GM12878 (cell line): ENCODE measurements at regions not wholly inside any gene's neighbourhood (a gene's known extent, or its start where the extent isn't known, plus 50 kb on each side); places are given as distances from the start of the nearest gene placed in this dataset.

ENCODE experiments used
- CBFB ChIP-seq: IDR thresholded peaks from 2 replicates; pipeline ENCODE4 v1.6.1; 2016; ENCODE audit warnings: antibody characterized with exemption, low read depth
- EGR1 ChIP-seq, 2 experiments: IDR thresholded peaks; 1 replicate in 1 of 2; 2 replicates in 1 of 2; pipeline ENCODE4 v1.6.1; 2011 to 2012; ENCODE audit warnings: low read depth in 2 of 2, low read length in 2 of 2, borderline replicate concordance in 1 of 2, mild to moderate bottlenecking in 1 of 2, moderate library complexity in 1 of 2
- FOS ChIP-seq: IDR thresholded peaks from 3 replicates; pipeline ENCODE4 v1.6.1; 2011; ENCODE audit warnings: borderline replicate concordance; ENCODE audit not compliant: insufficient read length; ENCODE audit errors: extremely low read depth
- MXI1 ChIP-seq: fragments of 150-350 bp; IDR thresholded peaks from 2 replicates; pipeline ENCODE4 v1.6.1; 2011; ENCODE audit warnings: low read depth, mild to moderate bottlenecking, inconsistent platforms, low read length, improper control_type of control experiment
- NFXL1 ChIP-seq: fragments of 450-650 bp; IDR thresholded peaks from 2 replicates; pipeline ENCODE4 v1.6.1; 2017; ENCODE audit warnings: antibody characterized with exemption, mild to moderate bottlenecking, borderline replicate concordance
- SKIL ChIP-seq: fragments of 450-650 bp; IDR thresholded peaks from 2 replicates; pipeline ENCODE4 v1.6.1; 2017; ENCODE audit warnings: mild to moderate bottlenecking, low read depth, inconsistent platforms; ENCODE audit not compliant: poor library complexity, severe bottlenecking
- SMAD1 ChIP-seq: fragments of 450-650 bp; IDR thresholded peaks from 2 replicates; pipeline ENCODE4 v1.6.1; 2018; ENCODE audit warnings: mild to moderate bottlenecking, low read depth; ENCODE audit not compliant: partially characterized antibody
- USF1 ChIP-seq: IDR thresholded peaks from 2 replicates; pipeline ENCODE4 v1.6.1; 2011; ENCODE audit warnings: borderline replicate concordance, low read depth, mild to moderate bottlenecking, moderate library complexity, mixed read lengths, low read length; ENCODE audit not compliant: insufficient read depth; ENCODE audit errors: extremely low read length
- ZBTB33 ChIP-seq: fragments of 450-650 bp; IDR thresholded peaks from 2 replicates; pipeline ENCODE4 v1.6.1; 2017; ENCODE audit warnings: mild to moderate bottlenecking

GRCh38 chr10:3853547-3854303, 68.7 kb upstream of the KLF6 start (continued):
- TF ChIP-seq MXI1: no peak
- TF ChIP-seq FOS: no peak
- TF ChIP-seq USF1: no peak
- no peak for TF ChIP-seq SKIL
- no peak for TF ChIP-seq NFXL1
- no peak for TF ChIP-seq EGR1 (IDR thresholded peaks at IDR 0.05; ENCODE audit: borderline replicate concordance in 1 of 2, low read depth in 2 of 2, low read length in 2 of 2)
- no peak for TF ChIP-seq SMAD1
- TF ChIP-seq CBFB: no peak
- TF ChIP-seq ZBTB33: no peak
